ENCODE measurements at regions not wholly inside any gene's neighbourhood (a gene's known extent, or its start where the extent isn't known, plus 50 kb on each side); places are given as distances from the start of the nearest gene placed in this dataset.

DNA sequence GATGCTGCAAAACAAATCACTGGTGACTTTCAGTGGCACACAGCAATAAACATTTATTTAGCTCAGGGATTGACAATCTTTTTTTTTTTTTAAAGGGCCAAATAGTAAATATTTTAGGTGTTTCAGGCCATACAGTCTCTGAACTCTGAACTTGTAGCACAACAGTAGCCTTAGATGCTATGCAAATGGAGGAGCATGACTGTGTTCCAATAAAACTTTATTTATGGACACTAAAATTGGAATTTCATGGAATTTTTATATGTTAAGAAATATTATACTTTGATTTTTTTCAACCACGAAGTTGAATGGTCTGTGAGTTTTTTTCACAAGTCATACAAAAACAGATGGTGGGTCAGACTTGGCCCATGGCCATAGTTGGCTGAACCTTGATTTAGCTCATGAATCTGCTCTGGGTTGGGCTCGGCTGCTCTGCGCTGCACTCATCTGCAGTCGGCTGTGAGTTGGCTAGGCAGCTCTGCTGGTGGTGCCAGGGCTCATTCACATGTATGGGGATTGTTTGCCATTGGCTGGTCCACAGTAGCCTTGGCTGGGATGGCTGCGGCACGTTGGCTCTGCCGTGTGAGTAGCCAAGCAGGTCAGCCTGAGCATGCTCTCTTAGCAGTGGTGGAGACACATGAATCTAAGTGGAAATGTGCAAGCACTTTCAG is 231.7 kb upstream of the PGRMC2 start:
- Histone ChIP-seq H3K27me3 (ENCODE audit: insufficient read depth, low read length) (no peaks in the 10 kb centered on the region), H3K4me3 (ENCODE audit: low read depth, low read length, poor library complexity, severe bottlenecking) (no peak overlapping the region), H3K9me2 (ENCODE audit: low read depth, low read length) (no peaks in the 10 kb centered on the region), H3K79me2 (ENCODE audit: insufficient read depth, low read length) (no peaks in the 10 kb centered on the region), H3K9me3 (ENCODE audit: low read length) (no peaks in the 10 kb centered on the region), H3K27ac (ENCODE audit: low read depth, low read length, poor library complexity, severe bottlenecking) (no peak overlapping the region), H4K20me1 (ENCODE audit: insufficient read depth, low read length) (no peaks in the 10 kb centered on the region), H3K4me1 (ENCODE audit: insufficient read depth, low read length, severe bottlenecking) (no peaks in the 10 kb centered on the region), H3K9ac (ENCODE audit: low read length) (no peak overlapping the region), H2AFZ (ENCODE audit: low read length) (no peak overlapping the region), H3K36me3 (ENCODE audit: insufficient read depth, low read length) (no peaks in the 10 kb centered on the region), H3K4me2 (ENCODE audit: low read length) (no peak overlapping the region), H3F3A (ENCODE audit: insufficient read depth, low read length) (no peaks in the 10 kb centered on the region)
- TF ChIP-seq CTCF (IDR thresholded peaks at IDR 0.05; ENCODE audit: low read length), result no peak
- TF ChIP-seq EZH2 (IDR thresholded peaks at IDR 0.05; ENCODE audit: borderline replicate concordance, low read length), result no peak

DNA sequence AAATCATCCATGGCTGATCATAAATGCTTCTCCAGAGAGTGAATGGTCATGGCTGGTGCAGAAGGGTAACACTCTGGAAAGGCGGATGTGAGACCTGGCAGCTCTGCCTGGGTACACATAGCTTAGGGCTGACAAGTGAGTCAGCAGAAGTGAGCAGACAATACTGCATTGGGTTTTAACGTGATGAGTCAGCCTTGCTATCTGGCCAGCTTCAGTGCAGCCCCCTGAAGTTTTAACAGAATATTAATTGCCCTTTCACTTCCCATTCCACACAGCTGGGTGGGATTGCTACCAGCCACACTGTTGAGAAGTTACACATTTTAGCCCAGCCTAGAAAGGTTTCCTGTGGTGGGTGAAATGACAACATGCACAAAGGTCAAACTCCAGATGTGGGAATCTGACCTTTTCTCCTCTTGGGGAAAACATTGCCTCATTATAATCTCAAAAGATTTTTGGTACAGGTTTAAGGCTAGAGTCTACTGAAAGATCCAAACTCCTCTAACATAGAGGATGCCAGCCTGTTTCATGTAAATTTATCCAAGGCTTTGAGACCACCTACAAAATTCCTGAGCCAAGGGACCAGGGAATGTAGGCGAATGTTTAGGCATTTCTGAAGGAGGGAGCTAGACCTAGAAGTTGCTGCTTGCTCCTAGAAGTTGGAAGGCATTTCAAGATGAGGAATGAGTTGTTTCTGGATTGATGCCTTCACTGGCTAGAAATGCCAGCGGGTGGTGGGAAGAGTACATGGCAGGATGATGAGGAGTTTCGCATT is 230.3 kb upstream of the PGRMC2 start:
- Histone ChIP-seq H2AFZ (ENCODE audit: low read length) (no peak overlapping the region), H3K9me3 (ENCODE audit: low read length) (no peaks in the 10 kb centered on the region), H3K36me3 (ENCODE audit: insufficient read depth, low read length) (no peaks in the 10 kb centered on the region), H3K4me2 (ENCODE audit: low read length) (no peak overlapping the region), H3F3A (ENCODE audit: insufficient read depth, low read length) (no peaks in the 10 kb centered on the region), H3K9ac (ENCODE audit: low read length) (no peak overlapping the region), H3K4me1 (ENCODE audit: insufficient read depth, low read length, severe bottlenecking) (no peaks in the 10 kb centered on the region), H3K79me2 (ENCODE audit: insufficient read depth, low read length) (no peaks in the 10 kb centered on the region), H3K4me3 (ENCODE audit: low read depth, low read length, poor library complexity, severe bottlenecking) (no peak overlapping the region), H3K9me2 (ENCODE audit: low read depth, low read length) (no peaks in the 10 kb centered on the region), H4K20me1 (ENCODE audit: insufficient read depth, low read length) (no peaks in the 10 kb centered on the region), H3K27me3 (ENCODE audit: insufficient read depth, low read length) (no peaks in the 10 kb centered on the region), H3K27ac (ENCODE audit: low read depth, low read length, poor library complexity, severe bottlenecking) (no peak overlapping the region)
- TF ChIP-seq EZH2 (IDR thresholded peaks at IDR 0.05; ENCODE audit: borderline replicate concordance, low read length) (no peak), CTCF (IDR thresholded peaks at IDR 0.05; ENCODE audit: low read length) (no peak)

DNA sequence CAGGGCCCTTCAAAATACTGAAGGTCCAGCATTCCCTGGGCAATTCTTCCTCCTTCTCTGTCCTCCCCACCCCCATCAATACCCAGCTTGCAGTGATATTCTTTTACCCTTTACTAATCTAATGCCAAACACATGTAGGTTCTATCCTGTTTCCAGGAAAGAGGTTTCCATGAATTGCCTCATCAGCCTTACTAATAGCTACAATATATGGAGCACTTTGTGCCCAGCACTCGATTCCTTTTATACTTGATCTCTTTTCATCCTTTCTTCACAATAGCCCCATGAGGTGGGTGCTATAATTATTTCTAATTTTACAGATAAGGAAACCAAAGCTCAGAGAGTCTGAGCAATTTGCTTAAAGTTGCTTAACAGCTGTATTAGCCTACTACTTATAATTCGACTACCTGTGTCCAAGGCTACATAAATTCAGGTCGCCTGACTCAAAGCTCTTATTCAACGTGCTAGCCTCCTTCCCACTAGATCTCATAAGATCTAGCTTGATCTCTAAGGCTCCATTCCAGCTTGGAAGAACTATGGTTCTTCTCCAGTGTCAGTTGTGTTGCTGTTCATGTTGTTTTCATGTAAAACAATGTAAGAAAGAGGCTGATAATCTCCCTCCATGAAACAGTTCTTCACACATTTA is 229.6 kb upstream of the PGRMC2 start:
- Histone ChIP-seq H2AFZ (ENCODE audit: low read length) (no peak overlapping the region), H3K9me2 (ENCODE audit: low read depth, low read length) (no peaks in the 10 kb centered on the region), H3F3A (ENCODE audit: insufficient read depth, low read length) (no peaks in the 10 kb centered on the region)

More for the DNA sequence above, 229.6 kb upstream of the PGRMC2 start:
- no peaks in the 10 kb centered on the region for H4K20me1 ChIP-seq (ENCODE audit: insufficient read depth, low read length)
- no peaks in the 10 kb centered on the region for H3K4me1 ChIP-seq (ENCODE audit: insufficient read depth, low read length, severe bottlenecking)
- no peak overlapping the region for H3K4me2 ChIP-seq (ENCODE audit: low read length)
- no peaks in the 10 kb centered on the region for H3K9me3 ChIP-seq (ENCODE audit: low read length)
- no peaks in the 10 kb centered on the region for H3K36me3 ChIP-seq (ENCODE audit: insufficient read depth, low read length)
- no peak overlapping the region for H3K27ac ChIP-seq (ENCODE audit: low read depth, low read length, poor library complexity, severe bottlenecking)
- TF ChIP-seq CTCF (IDR thresholded peaks at IDR 0.05; ENCODE audit: low read length) (no peak), EZH2 (IDR thresholded peaks at IDR 0.05; ENCODE audit: borderline replicate concordance, low read length) (no peak)
- no peaks in the 10 kb centered on the region for H3K79me2 ChIP-seq (ENCODE audit: insufficient read depth, low read length)
- no peaks in the 10 kb centered on the region for H3K27me3 ChIP-seq (ENCODE audit: insufficient read depth, low read length)
- no peak overlapping the region for H3K9ac ChIP-seq (ENCODE audit: low read length)
- no peak overlapping the region for H3K4me3 ChIP-seq (ENCODE audit: low read depth, low read length, poor library complexity, severe bottlenecking)
